GM19372 (cell line): ENCODE measurements at regions not wholly inside any gene's neighbourhood (a gene's known extent, or its start where the extent isn't known, plus 50 kb on each side); places are given as distances from the start of the nearest gene placed in this dataset.

Experiments
- ATAC-seq: cut with Tn5 transposase; IDR thresholded peaks from one replicate; pipeline ENCODE4 v1.9.1; 2021; ENCODE audit warnings: mild to moderate bottlenecking, low read depth, moderate library complexity; ENCODE audit not compliant: unreplicated experiment

GRCh38 chr3:159631226-159631625 is 357.4 kb upstream of the IL12A start:
- ATAC-seq = no peak

- no peak for ATAC-seq
Measured at GRCh38 chr3:159632128-159632527, 356.5 kb upstream of the IL12A start.

- ATAC-seq = no peak
Measured at GRCh38 chr3:159632851-159633250, 355.8 kb upstream of the IL12A start.

GRCh38 chr3:159634483-159634882 is 354.2 kb upstream of the IL12A start:
- no peak for ATAC-seq

- ATAC-seq = no peak
Measured at GRCh38 chr3:159635047-159635641, 353.5 kb upstream of the IL12A start.

GRCh38 chr3:159637883-159638542 is 350.6 kb upstream of the IL12A start:
- no peak for ATAC-seq

GRCh38 chr3:159640225-159640624 is 348.4 kb upstream of the IL12A start:
- ATAC-seq = no peak

- ATAC-seq = no peak
Measured at GRCh38 chr3:159643406-159643805, 345.2 kb upstream of the IL12A start.

GRCh38 chr3:159645874-159646273 is 342.8 kb upstream of the IL12A start:
- no peak for ATAC-seq

- no peak for ATAC-seq
Measured at GRCh38 chr3:159649951-159650350, 338.7 kb upstream of the IL12A start.

GRCh38 chr3:159650726-159651125 is 337.9 kb upstream of the IL12A start:
- ATAC-seq = no peak

- no peak for ATAC-seq
Measured at GRCh38 chr3:159652452-159652851, 336.2 kb upstream of the IL12A start.

- ATAC-seq = no peak
Measured at GRCh38 chr3:159654183-159655134, 334.2 kb upstream of the IL12A start.

GRCh38 chr3:159655202-159655601 is 333.4 kb upstream of the IL12A start:
- no peak for ATAC-seq

GRCh38 chr3:159657176-159657575 is 331.5 kb upstream of the IL12A start:
- ATAC-seq = no peak

GRCh38 chr3:159657629-159658028 is 331.0 kb upstream of the IL12A start:
- ATAC-seq = no peak

GRCh38 chr3:159660326-159660725 is 328.3 kb upstream of the IL12A start:
- no peak for ATAC-seq

- ATAC-seq = no peak
Measured at GRCh38 chr3:159660901-159661300, 327.7 kb upstream of the IL12A start.

- no peak for ATAC-seq
Measured at GRCh38 chr3:159662549-159662948, 326.1 kb upstream of the IL12A start.

GRCh38 chr3:159664006-159664405 is 324.6 kb upstream of the IL12A start:
- ATAC-seq = no peak

- no peak for ATAC-seq
Measured at GRCh38 chr3:159664653-159665052, 324.0 kb upstream of the IL12A start.
